ENCODE measurements at regions not wholly inside any gene's neighbourhood (a gene's known extent, or its start where the extent isn't known, plus 50 kb on each side); places are given as distances from the start of the nearest gene placed in this dataset.

- TF ChIP-seq FOXJ3 (CRISPR knock-in tag; IDR thresholded peaks at IDR 0.05; ENCODE audit: borderline replicate concordance) (no peak), CTCF (IDR thresholded peaks at IDR 0.05) (no peak), ETV6 (CRISPR knock-in tag; IDR thresholded peaks at IDR 0.05) (no peak), NR1H2 (CRISPR knock-in tag; IDR thresholded peaks at IDR 0.05) (no peak), ATF6 (CRISPR knock-in tag; IDR thresholded peaks at IDR 0.05) (no peak), PREB (CRISPR knock-in tag; IDR thresholded peaks at IDR 0.05; ENCODE audit: borderline replicate concordance) (no peak)
Observed at GRCh38 chr15:48059791-48060190, 61.0 kb upstream of the SLC24A5 start.
